ENCODE measurements at regions not wholly inside any gene's neighbourhood (a gene's known extent, or its start where the extent isn't known, plus 50 kb on each side); places are given as distances from the start of the nearest gene placed in this dataset.

- no peak for TF ChIP-seq CTCF (IDR thresholded peaks at IDR 0.05; ENCODE audit: low read depth, low read length)
- TF ChIP-seq EZH2phosphoT487 (IDR thresholded peaks at IDR 0.05; ENCODE audit: low read depth), result no peak
These were observed 331.6 kb downstream of the C16orf95 start for GRCh38 chr16:86985648-86986015.
